HEK293 (cell line): ENCODE measurements at regions not wholly inside any gene's neighbourhood (a gene's known extent, or its start where the extent isn't known, plus 50 kb on each side); places are given as distances from the start of the nearest gene placed in this dataset.
"Not testable (repeated sequence)": the region's sequence is repeated elsewhere in the genome, so short reads cannot be mapped to it uniquely, and the experiment has no call there.

Experiments
- CTCF ChIA-PET: fragments of 350-600 bp; formaldehyde crosslinking; extraction: SDS; loops from one replicate; lab custom pipeline; 2021; ENCODE audit warnings: antibody characterized with exemption; lab: Yijun Ruan, JAX
- POLR2A ChIA-PET: fragments of 300-600 bp; formaldehyde crosslinking; extraction: SDS; loops from one replicate; lab custom pipeline; 2020; ENCODE audit warnings: antibody characterized with exemption, inconsistent platforms; lab: Yijun Ruan, JAX
- H3K27ac ChIP-seq: fragments of 200-500 bp; sonication (Bioruptor generic); 2 replicates; pipeline ENCODE4 v1.5.1; 2014; ENCODE audit warnings: low read depth, low read length, control low read depth, inconsistent platforms; ENCODE audit errors: extremely low read depth
- H3K36me3 ChIP-seq, 2 experiments: fragments of 200-500 bp in 1 of 2; sonication (Bioruptor generic) in 1 of 2; 1 replicate in 1 of 2; 2 replicates in 1 of 2; pipeline ENCODE4 v1.5.1; 2014 to 2017; ENCODE audit warnings: inconsistent platforms in 2 of 2, low read length in 2 of 2; ENCODE audit not compliant: control insufficient read depth in 2 of 2, insufficient read depth in 1 of 2
- H3K4me1 ChIP-seq: fragments of 200-500 bp; sonication (Bioruptor generic); 2 replicates; pipeline ENCODE4 v1.5.1; 2014; ENCODE audit warnings: mild to moderate bottlenecking, low read length, inconsistent platforms; ENCODE audit not compliant: control insufficient read depth, insufficient read depth
- H3K4me3 ChIP-seq: 2 replicates; pipeline ENCODE4 v1.5.1; 2011; ENCODE audit warnings: low read depth, mild to moderate bottlenecking, control low read depth, low read length, moderate library complexity
- H3K9me3 ChIP-seq: fragments of 200-500 bp; sonication (Bioruptor generic); 2 replicates; pipeline ENCODE4 v1.5.1; 2014; ENCODE audit warnings: low read depth, low read length, inconsistent platforms; ENCODE audit not compliant: control insufficient read depth, insufficient read depth
- PRDM1 ChIP-seq: fragments of 450-650 bp; formaldehyde crosslinking; IDR thresholded peaks from 2 replicates; pipeline ENCODE4; 2016; ENCODE audit warnings: missing biosample characterization, missing genetic modification characterization
- ZBTB26 ChIP-seq: fragments of 450-650 bp; formaldehyde crosslinking; optimal IDR thresholded peaks from 2 replicates; pipeline ENCODE3; 2016; ENCODE audit warnings: missing biosample characterization, mild to moderate bottlenecking, missing genetic modification characterization
- ZBTB8A ChIP-seq: fragments of 450-650 bp; formaldehyde crosslinking; IDR thresholded peaks from 2 replicates; pipeline ENCODE4 v1.5.1; 2016; ENCODE audit warnings: missing biosample characterization, missing genetic modification characterization
- ZNF114 ChIP-seq: fragments of 450-650 bp; formaldehyde crosslinking; IDR thresholded peaks from 2 replicates; pipeline ENCODE4 v1.5.0; 2017; ENCODE audit warnings: missing biosample characterization, missing genetic modification characterization
- ZNF155 ChIP-seq: fragments of 450-650 bp; formaldehyde crosslinking; IDR thresholded peaks from 2 replicates; pipeline ENCODE4 v1.5.1; 2016; ENCODE audit warnings: missing biosample characterization, missing genetic modification characterization
- ZNF175 ChIP-seq: fragments of 450-650 bp; formaldehyde crosslinking; IDR thresholded peaks from 2 replicates; pipeline ENCODE4 v1.5.1; 2016; ENCODE audit warnings: missing biosample characterization, missing genetic modification characterization
- ZNF350 ChIP-seq: fragments of 450-650 bp; formaldehyde crosslinking; IDR thresholded peaks from 2 replicates; pipeline ENCODE4 v1.5.0; 2017; ENCODE audit warnings: missing biosample characterization, mild to moderate bottlenecking, missing genetic modification characterization
- ZNF518A ChIP-seq: fragments of 450-650 bp; formaldehyde crosslinking; conservative IDR thresholded peaks from 2 replicates; pipeline ENCODE4 v1.5.1; 2016; ENCODE audit warnings: low read depth, missing biosample characterization, missing genetic modification characterization
- ZNF560 ChIP-seq: fragments of 450-650 bp; formaldehyde crosslinking; IDR thresholded peaks from 2 replicates; pipeline ENCODE4 v1.5.1; 2017; ENCODE audit warnings: missing biosample characterization, missing genetic modification characterization, borderline replicate concordance
- ZNF571 ChIP-seq: fragments of 450-650 bp; formaldehyde crosslinking; IDR thresholded peaks from 2 replicates; pipeline ENCODE4 v1.5.0; 2017; ENCODE audit warnings: missing biosample characterization, missing genetic modification characterization
- ZNF629 ChIP-seq: fragments of 450-650 bp; formaldehyde crosslinking; IDR thresholded peaks from 2 replicates; pipeline ENCODE4 v1.5.1; 2017; ENCODE audit warnings: missing biosample characterization, missing genetic modification characterization
- ZNF707 ChIP-seq: fragments of 450-650 bp; formaldehyde crosslinking; IDR thresholded peaks from 2 replicates; pipeline ENCODE4 v1.5.1; 2016; ENCODE audit warnings: missing biosample characterization, missing genetic modification characterization
- ZNF843 ChIP-seq: fragments of 450-650 bp; formaldehyde crosslinking; IDR thresholded peaks from 2 replicates; pipeline ENCODE4 v1.5.1; 2016; ENCODE audit warnings: missing biosample characterization, missing genetic modification characterization
- ZSCAN16 ChIP-seq: fragments of 450-650 bp; formaldehyde crosslinking; IDR thresholded peaks from 2 replicates; pipeline ENCODE4 v1.5.1; 2016; ENCODE audit warnings: missing biosample characterization, missing genetic modification characterization
- ZSCAN23 ChIP-seq: fragments of 450-650 bp; formaldehyde crosslinking; IDR thresholded peaks from 2 replicates; pipeline ENCODE4 v1.5.1; 2016; ENCODE audit warnings: missing biosample characterization, missing genetic modification characterization
- TF ChIP-seq, protein P1 (sequence below): fragments of 450-650 bp; formaldehyde crosslinking; IDR thresholded peaks from 2 replicates; pipeline ENCODE4 v1.5.1; 2017; ENCODE audit warnings: missing biosample characterization, missing genetic modification characterization

- TF ChIP-seq ZNF518A: no peak
- TF ChIP-seq, all 188 proteins: peak for 0
Observed at GRCh38 chr6:140379919-140380318, 1005.5 kb upstream of the CITED2 start (continued).

- H3K9me3 ChIP-seq: no peaks in the 10 kb centered on the region
- TF ChIP-seq ZBTB26 (tag by site-specific recombination) (no peak), ZNF114 (tag by site-specific recombination) (no peak), ZSCAN16 (tag by site-specific recombination) (no peak), ZNF571 (tag by site-specific recombination) (no peak), ZNF350 (tag by site-specific recombination) (no peak), ZNF629 (no peak), ZNF560 (tag by site-specific recombination) (no peak), ZNF155 (no peak), ZNF175 (tag by site-specific recombination) (no peak), ZBTB8A (tag by site-specific recombination) (no peak), ZSCAN23 (tag by site-specific recombination) (no peak), ZNF707 (tag by site-specific recombination) (no peak), PRDM1 (tag by site-specific recombination) (no peak), ZNF843 (no peak)
- TF ChIP-seq, protein P1, sequence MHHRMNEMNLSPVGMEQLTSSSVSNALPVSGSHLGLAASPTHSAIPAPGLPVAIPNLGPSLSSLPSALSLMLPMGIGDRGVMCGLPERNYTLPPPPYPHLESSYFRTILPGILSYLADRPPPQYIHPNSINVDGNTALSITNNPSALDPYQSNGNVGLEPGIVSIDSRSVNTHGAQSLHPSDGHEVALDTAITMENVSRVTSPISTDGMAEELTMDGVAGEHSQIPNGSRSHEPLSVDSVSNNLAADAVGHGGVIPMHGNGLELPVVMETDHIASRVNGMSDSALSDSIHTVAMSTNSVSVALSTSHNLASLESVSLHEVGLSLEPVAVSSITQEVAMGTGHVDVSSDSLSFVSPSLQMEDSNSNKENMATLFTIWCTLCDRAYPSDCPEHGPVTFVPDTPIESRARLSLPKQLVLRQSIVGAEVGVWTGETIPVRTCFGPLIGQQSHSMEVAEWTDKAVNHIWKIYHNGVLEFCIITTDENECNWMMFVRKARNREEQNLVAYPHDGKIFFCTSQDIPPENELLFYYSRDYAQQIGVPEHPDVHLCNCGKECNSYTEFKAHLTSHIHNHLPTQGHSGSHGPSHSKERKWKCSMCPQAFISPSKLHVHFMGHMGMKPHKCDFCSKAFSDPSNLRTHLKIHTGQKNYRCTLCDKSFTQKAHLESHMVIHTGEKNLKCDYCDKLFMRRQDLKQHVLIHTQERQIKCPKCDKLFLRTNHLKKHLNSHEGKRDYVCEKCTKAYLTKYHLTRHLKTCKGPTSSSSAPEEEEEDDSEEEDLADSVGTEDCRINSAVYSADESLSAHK (tag by site-specific recombination): no peak
- H3K27ac ChIP-seq: no peak overlapping the region
- H3K36me3 ChIP-seq: no peaks in the 10 kb centered on the region
- H3K4me1 ChIP-seq: no peaks in the 10 kb centered on the region
- no peak overlapping the region for H3K4me3 ChIP-seq
- POLR2A ChIA-PET: no interaction called here
- CTCF ChIA-PET: no interaction called here
Observed at GRCh38 chr6:140376209-140376608, 1001.8 kb upstream of the CITED2 start.

- CTCF ChIA-PET, H3K4me3 ChIP-seq, H3K27ac ChIP-seq, H3K9me3 ChIP-seq, H3K36me3 ChIP-seq, H3K4me1 ChIP-seq: not testable (repeated sequence)
- POLR2A ChIA-PET: interaction anchor here (0.7 kb wide), 1 partner anchor 65 kb away, joined by 7 read pairs; no protein-coding TSS in a partner anchor
Observed at GRCh38 chr6:140373728-140374127, 999.3 kb upstream of the CITED2 start.
